ENCODE measurements at regions not wholly inside any gene's neighbourhood (a gene's known extent, or its start where the extent isn't known, plus 50 kb on each side); places are given as distances from the start of the nearest gene placed in this dataset.
"Not testable (repeated sequence)": the region's sequence is repeated elsewhere in the genome, so short reads cannot be mapped to it uniquely, and the experiment has no call there.

- Mint-ChIP-seq H3K36me3 (no peaks in the 10 kb centered on the region), H3K27me3 (no peaks in the 10 kb centered on the region), H3K27ac (no peak overlapping the region), H3K9me3 (peaks cover 19% of the 10 kb centered on the region), H3K4me1 (ENCODE audit: low read depth in 2 of 2) (no peaks in the 10 kb centered on the region), H3K4me3 (no peak overlapping the region)
- DNase-seq (ENCODE audit: low spot score) (no peak), ATAC-seq (no peak)
Observed at GRCh38 chrX:7542587-7543380, 300.2 kb upstream of the VCX start.

- H3K36me3 Mint-ChIP-seq, result peaks cover 13% of the 10 kb centered on the region
- H3K27me3 Mint-ChIP-seq, result no peaks in the 10 kb centered on the region
- no peak for ATAC-seq
- H3K4me3 Mint-ChIP-seq, result no peak overlapping the region
- no peaks in the 10 kb centered on the region for H3K4me1 Mint-ChIP-seq (ENCODE audit: low read depth in 2 of 2)
- peaks cover 18% of the 10 kb centered on the region for H3K9me3 Mint-ChIP-seq
- no peak overlapping the region for H3K27ac Mint-ChIP-seq
- no peak for DNase-seq (ENCODE audit: low spot score)
Observed at GRCh38 chrX:7522860-7523259, 320.1 kb upstream of the VCX start.

- DNase-seq (ENCODE audit: low spot score) (no peak), ATAC-seq (no peak)
- no peaks in the 10 kb centered on the region for H3K4me1 Mint-ChIP-seq (ENCODE audit: low read depth in 2 of 2)
- H3K27ac Mint-ChIP-seq, result no peak overlapping the region
- no peaks in the 10 kb centered on the region for H3K36me3 Mint-ChIP-seq
- peaks cover 12% of the 10 kb centered on the region for H3K9me3 Mint-ChIP-seq
- H3K4me3 Mint-ChIP-seq, result no peak overlapping the region
- H3K27me3 Mint-ChIP-seq, result no peaks in the 10 kb centered on the region
Observed at GRCh38 chrX:7515681-7516413, 327.1 kb upstream of the VCX start.

GRCh38 chrX:7514871-7515599 is 327.9 kb upstream of the VCX start:
- H3K9me3 Mint-ChIP-seq, result peaks cover 12% of the 10 kb centered on the region
- H3K27me3 Mint-ChIP-seq, result no peaks in the 10 kb centered on the region
- H3K27ac Mint-ChIP-seq, result no peak overlapping the region
- H3K4me3 Mint-ChIP-seq, result no peak overlapping the region
- H3K36me3 Mint-ChIP-seq, result no peaks in the 10 kb centered on the region
- DNase-seq (ENCODE audit: low spot score) (no peak), ATAC-seq (no peak)
- no peaks in the 10 kb centered on the region for H3K4me1 Mint-ChIP-seq (ENCODE audit: low read depth in 2 of 2)

GRCh38 chrX:7512845-7513244 is 330.1 kb upstream of the VCX start:
- Mint-ChIP-seq H3K36me3 (no peaks in the 10 kb centered on the region), H3K4me1 (ENCODE audit: low read depth in 2 of 2) (no peaks in the 10 kb centered on the region), H3K27me3 (no peaks in the 10 kb centered on the region), H3K4me3 (no peak overlapping the region), H3K27ac (no peak overlapping the region), H3K9me3 (peaks cover 12% of the 10 kb centered on the region)
- DNase-seq (ENCODE audit: low spot score) (no peak), ATAC-seq (no peak)

GRCh38 chrX:7503251-7503650 is 339.7 kb upstream of the VCX start:
- H3K4me3 Mint-ChIP-seq, result no peak overlapping the region
- DNase-seq (ENCODE audit: low spot score), result no peak
- no peak overlapping the region for H3K27ac Mint-ChIP-seq
- ATAC-seq, result no peak
- H3K36me3 Mint-ChIP-seq, result no peaks in the 10 kb centered on the region
- H3K4me1 Mint-ChIP-seq (ENCODE audit: low read depth in 2 of 2), result no peaks in the 10 kb centered on the region
- H3K27me3 Mint-ChIP-seq, result no peaks in the 10 kb centered on the region
- H3K9me3 Mint-ChIP-seq, result peaks cover 23% of the 10 kb centered on the region

- no peaks in the 10 kb centered on the region for H3K36me3 Mint-ChIP-seq
- no peaks in the 10 kb centered on the region for H3K27me3 Mint-ChIP-seq
- ATAC-seq (no peak), DNase-seq (ENCODE audit: low spot score) (no peak)
- no peak overlapping the region for H3K4me3 Mint-ChIP-seq
- no peak overlapping the region for H3K27ac Mint-ChIP-seq
- H3K9me3 Mint-ChIP-seq, result peaks cover 22% of the 10 kb centered on the region
- H3K4me1 Mint-ChIP-seq (ENCODE audit: low read depth in 2 of 2), result no peaks in the 10 kb centered on the region
Observed at GRCh38 chrX:7500386-7500785, 342.6 kb upstream of the VCX start.

- ATAC-seq (no peak), DNase-seq (ENCODE audit: low spot score) (no peak)
- H3K9me3 Mint-ChIP-seq, result peaks cover 24% of the 10 kb centered on the region
- no peaks in the 10 kb centered on the region for H3K36me3 Mint-ChIP-seq
- no peaks in the 10 kb centered on the region for H3K4me1 Mint-ChIP-seq (ENCODE audit: low read depth in 2 of 2)
- no peak overlapping the region for H3K27ac Mint-ChIP-seq
- H3K4me3 Mint-ChIP-seq, result no peak overlapping the region
- no peaks in the 10 kb centered on the region for H3K27me3 Mint-ChIP-seq
Observed at GRCh38 chrX:7486505-7486904, 338.6 kb upstream of the PUDP start.

- no peaks in the 10 kb centered on the region for H3K36me3 Mint-ChIP-seq
- DNase-seq (ENCODE audit: low spot score), result no peak
- H3K27ac Mint-ChIP-seq, result no peak overlapping the region
- H3K4me1 Mint-ChIP-seq (ENCODE audit: low read depth in 2 of 2), result no peaks in the 10 kb centered on the region
- H3K9me3 Mint-ChIP-seq, result peaks cover 24% of the 10 kb centered on the region
- H3K4me3 Mint-ChIP-seq, result no peak overlapping the region
- no peaks in the 10 kb centered on the region for H3K27me3 Mint-ChIP-seq
- no peak for ATAC-seq
Observed at GRCh38 chrX:7485061-7485460, 337.1 kb upstream of the PUDP start.

- Mint-ChIP-seq H3K9me3 (peaks cover 20% of the 10 kb centered on the region), H3K27ac (no peak overlapping the region), H3K4me3 (no peak overlapping the region), H3K4me1 (ENCODE audit: low read depth in 2 of 2) (no peaks in the 10 kb centered on the region), H3K36me3 (no peaks in the 10 kb centered on the region), H3K27me3 (no peaks in the 10 kb centered on the region)
- ATAC-seq, result no peak
- DNase-seq (ENCODE audit: low spot score), result no peak
Observed at GRCh38 chrX:7480721-7481120, 332.8 kb upstream of the PUDP start.

GRCh38 chrX:7462110-7462509 is 314.2 kb upstream of the PUDP start:
- no peaks in the 10 kb centered on the region for H3K4me1 Mint-ChIP-seq (ENCODE audit: low read depth in 2 of 2)
- DNase-seq (ENCODE audit: low spot score) (no peak), ATAC-seq (no peak)
- H3K36me3 Mint-ChIP-seq, result no peaks in the 10 kb centered on the region
- H3K4me3 Mint-ChIP-seq, result no peak overlapping the region
- H3K27ac Mint-ChIP-seq, result no peak overlapping the region
- H3K27me3 Mint-ChIP-seq, result no peaks in the 10 kb centered on the region
- H3K9me3 Mint-ChIP-seq, result peaks cover 6% of the 10 kb centered on the region

- ATAC-seq; H3K36me3 Mint-ChIP-seq; H3K27me3 Mint-ChIP-seq; H3K27ac Mint-ChIP-seq; H3K4me3 Mint-ChIP-seq; H3K4me1 Mint-ChIP-seq (ENCODE audit: low read depth in 2 of 2); H3K9me3 Mint-ChIP-seq; DNase-seq (ENCODE audit: low spot score): not testable (repeated sequence)
Observed at GRCh38 chrX:7461051-7461450, 313.1 kb upstream of the PUDP start.

- no peak for ATAC-seq
- DNase-seq (ENCODE audit: low spot score), result no peak
- no peaks in the 10 kb centered on the region for H3K36me3 Mint-ChIP-seq
- peaks cover 3% of the 10 kb centered on the region for H3K9me3 Mint-ChIP-seq
- H3K27me3 Mint-ChIP-seq, result no peaks in the 10 kb centered on the region
- no peak overlapping the region for H3K4me3 Mint-ChIP-seq
- peaks cover 0 to 3% of the 10 kb centered on the region in 2 donors for H3K4me1 Mint-ChIP-seq (ENCODE audit: low read depth in 2 of 2)
- no peak overlapping the region for H3K27ac Mint-ChIP-seq
Observed at GRCh38 chrX:7447801-7448499, 300.0 kb upstream of the PUDP start.
